DND-41 (cell line): ENCODE measurements at regions not wholly inside any gene's neighbourhood (a gene's known extent, or its start where the extent isn't known, plus 50 kb on each side); places are given as distances from the start of the nearest gene placed in this dataset.
"Not testable (repeated sequence)": the region's sequence is repeated elsewhere in the genome, so short reads cannot be mapped to it uniquely, and the experiment has no call there.

ENCODE experiments used
- EZH2 ChIP-seq: IDR thresholded peaks from 3 replicates; pipeline ENCODE4 v1.6.1; 2012; ENCODE audit warnings: borderline replicate concordance, low read depth, mild to moderate bottlenecking, moderate library complexity, low read length, inconsistent platforms; ENCODE audit not compliant: severe bottlenecking
- TF ChIP-seq, protein P1 (sequence below): IDR thresholded peaks from 2 replicates; pipeline ENCODE4 v1.5.1; 2012; ENCODE audit warnings: borderline replicate concordance, low read length, moderate library complexity, mild to moderate bottlenecking; ENCODE audit not compliant: poor library complexity, severe bottlenecking; ENCODE audit errors: extremely low read depth

DNA sequence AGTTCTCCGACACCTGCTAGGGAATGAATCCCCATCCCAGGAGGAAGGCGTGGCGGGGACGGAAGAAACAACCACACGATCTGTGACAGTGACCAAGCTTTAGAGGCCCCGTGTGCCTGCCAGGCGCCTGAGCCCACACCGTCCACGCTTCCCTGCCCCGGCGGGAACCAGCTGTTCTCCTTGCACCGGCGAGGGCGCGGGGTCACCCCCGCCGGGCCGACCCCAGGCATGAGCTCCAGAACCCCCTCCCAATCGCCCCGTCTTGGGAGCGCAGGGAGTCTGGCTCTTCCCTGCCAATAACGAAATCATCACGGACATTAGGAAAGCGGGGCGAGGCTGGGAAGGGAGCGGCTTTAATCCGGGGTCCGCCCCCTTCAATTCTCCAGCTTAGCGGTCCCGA, 133.3 kb downstream of the POTEG start:
- TF ChIP-seq, protein P1, sequence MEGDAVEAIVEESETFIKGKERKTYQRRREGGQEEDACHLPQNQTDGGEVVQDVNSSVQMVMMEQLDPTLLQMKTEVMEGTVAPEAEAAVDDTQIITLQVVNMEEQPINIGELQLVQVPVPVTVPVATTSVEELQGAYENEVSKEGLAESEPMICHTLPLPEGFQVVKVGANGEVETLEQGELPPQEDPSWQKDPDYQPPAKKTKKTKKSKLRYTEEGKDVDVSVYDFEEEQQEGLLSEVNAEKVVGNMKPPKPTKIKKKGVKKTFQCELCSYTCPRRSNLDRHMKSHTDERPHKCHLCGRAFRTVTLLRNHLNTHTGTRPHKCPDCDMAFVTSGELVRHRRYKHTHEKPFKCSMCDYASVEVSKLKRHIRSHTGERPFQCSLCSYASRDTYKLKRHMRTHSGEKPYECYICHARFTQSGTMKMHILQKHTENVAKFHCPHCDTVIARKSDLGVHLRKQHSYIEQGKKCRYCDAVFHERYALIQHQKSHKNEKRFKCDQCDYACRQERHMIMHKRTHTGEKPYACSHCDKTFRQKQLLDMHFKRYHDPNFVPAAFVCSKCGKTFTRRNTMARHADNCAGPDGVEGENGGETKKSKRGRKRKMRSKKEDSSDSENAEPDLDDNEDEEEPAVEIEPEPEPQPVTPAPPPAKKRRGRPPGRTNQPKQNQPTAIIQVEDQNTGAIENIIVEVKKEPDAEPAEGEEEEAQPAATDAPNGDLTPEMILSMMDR: not testable (repeated sequence)
- TF ChIP-seq EZH2: not testable (repeated sequence)
